Lower leg skin (tissue), 3 donors: ENCODE measurements at regions not wholly inside any gene's neighbourhood (a gene's known extent, or its start where the extent isn't known, plus 50 kb on each side); places are given as distances from the start of the nearest gene placed in this dataset.

Source experiments
- POLR2A ChIP-seq, 2 donors: fragments of 450-650 bp; IDR thresholded peaks; one replicate each; pipeline ENCODE4 v1.6.1; 2016 to 2017; ENCODE audit warnings: antibody characterized with exemption in 2 of 2, mild to moderate bottlenecking in 1 of 2, moderate library complexity in 1 of 2
- TF ChIP-seq, protein P1 (sequence below), 3 donors: fragments of 450-650 bp; IDR thresholded peaks; one replicate each; pipeline ENCODE4 v1.5.1; 2016; ENCODE audit warnings: antibody characterized with exemption in 3 of 3, mild to moderate bottlenecking in 3 of 3, moderate library complexity in 2 of 3

DNA sequence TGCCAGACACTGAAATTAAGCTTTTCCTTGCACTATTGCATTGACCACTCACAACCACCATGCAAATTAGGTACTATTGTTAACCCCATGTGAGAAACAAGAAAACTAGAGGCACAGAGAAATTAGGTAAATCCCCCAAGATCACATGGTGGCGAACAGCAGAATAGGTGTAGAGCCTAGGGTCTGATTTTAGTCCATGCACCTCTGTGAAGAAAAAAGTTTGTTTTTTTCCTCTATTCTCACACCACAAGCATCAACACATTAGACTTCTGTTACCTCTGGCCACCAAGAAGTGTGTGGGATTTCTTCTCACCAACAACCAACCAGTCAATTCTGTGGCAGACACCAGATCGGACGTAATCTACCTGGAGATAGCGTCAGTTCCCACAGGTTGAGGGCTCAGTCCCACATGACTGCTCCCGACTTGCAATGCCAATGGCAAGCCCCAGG, 391.9 kb downstream of the COG6 start:
- TF ChIP-seq, protein P1, sequence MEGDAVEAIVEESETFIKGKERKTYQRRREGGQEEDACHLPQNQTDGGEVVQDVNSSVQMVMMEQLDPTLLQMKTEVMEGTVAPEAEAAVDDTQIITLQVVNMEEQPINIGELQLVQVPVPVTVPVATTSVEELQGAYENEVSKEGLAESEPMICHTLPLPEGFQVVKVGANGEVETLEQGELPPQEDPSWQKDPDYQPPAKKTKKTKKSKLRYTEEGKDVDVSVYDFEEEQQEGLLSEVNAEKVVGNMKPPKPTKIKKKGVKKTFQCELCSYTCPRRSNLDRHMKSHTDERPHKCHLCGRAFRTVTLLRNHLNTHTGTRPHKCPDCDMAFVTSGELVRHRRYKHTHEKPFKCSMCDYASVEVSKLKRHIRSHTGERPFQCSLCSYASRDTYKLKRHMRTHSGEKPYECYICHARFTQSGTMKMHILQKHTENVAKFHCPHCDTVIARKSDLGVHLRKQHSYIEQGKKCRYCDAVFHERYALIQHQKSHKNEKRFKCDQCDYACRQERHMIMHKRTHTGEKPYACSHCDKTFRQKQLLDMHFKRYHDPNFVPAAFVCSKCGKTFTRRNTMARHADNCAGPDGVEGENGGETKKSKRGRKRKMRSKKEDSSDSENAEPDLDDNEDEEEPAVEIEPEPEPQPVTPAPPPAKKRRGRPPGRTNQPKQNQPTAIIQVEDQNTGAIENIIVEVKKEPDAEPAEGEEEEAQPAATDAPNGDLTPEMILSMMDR (IDR thresholded peaks at IDR 0.05), result no peak
- no peak for TF ChIP-seq POLR2A (IDR thresholded peaks at IDR 0.05)
